ENCODE measurements at regions not wholly inside any gene's neighbourhood (a gene's known extent, or its start where the extent isn't known, plus 50 kb on each side); places are given as distances from the start of the nearest gene placed in this dataset.
A peak's percentile ranks its signal among the peaks of the same experiment; 100 is the strongest.

- Histone ChIP-seq H2AFZ (no peak overlapping the region; the same call in 1 of the 2 replicates), H4K20me1 (replicated peaks; ENCODE audit: insufficient read depth) (no peaks in the 10 kb centered on the region), H3K4me2 (no peak overlapping the region), H3K79me2 (replicated peaks; ENCODE audit: insufficient read depth) (no peaks in the 10 kb centered on the region), H3K9me2 (ENCODE audit: insufficient read depth) (0 out of 2 replicates have a peak, but pooled peaks cover 4% of the 10 kb centered on the region), H3F3A (replicated peaks; ENCODE audit: low read depth) (no peaks in the 10 kb centered on the region), H3K4me1 (ENCODE audit: insufficient read depth) (no peaks in the 10 kb centered on the region), H3K27ac (ENCODE audit: low read depth) (no peak overlapping the region), H3K4me3 (no peak overlapping the region), H3K27me3 (ENCODE audit: insufficient read depth) (no peaks in the 10 kb centered on the region), H3K36me3 (ENCODE audit: insufficient read depth) (no peaks in the 10 kb centered on the region)
- Mint-ChIP-seq H3K4me1 (peaks cover 7% of the 10 kb centered on the region; the same call in 2 of the 3 replicates), H3K36me3 (ENCODE audit: low read depth) (no peaks in the 10 kb centered on the region), H3K4me3 (no peak overlapping the region), H3K9me3 (peaks cover 3% of the 10 kb centered on the region; the same call in 2 of the 3 replicates), H3K27ac (no peak overlapping the region), H3K27me3 (ENCODE audit: insufficient read depth, low read depth, poor library complexity) (no peaks in the 10 kb centered on the region)
- ATAC-seq (no peak; the same call in 2 of the 3 replicates), DNase-seq (ENCODE audit: low spot score) (peak; percentile 3)
- no peak for TF ChIP-seq ZNF331 (CRISPR knock-in tag; IDR thresholded peaks at IDR 0.05; ENCODE audit: low read depth)
- TF ChIP-seq STAT1 (IDR thresholded peaks at IDR 0.05; ENCODE audit: unreplicated experiment), result no peak
- TF ChIP-seq, protein P1, sequence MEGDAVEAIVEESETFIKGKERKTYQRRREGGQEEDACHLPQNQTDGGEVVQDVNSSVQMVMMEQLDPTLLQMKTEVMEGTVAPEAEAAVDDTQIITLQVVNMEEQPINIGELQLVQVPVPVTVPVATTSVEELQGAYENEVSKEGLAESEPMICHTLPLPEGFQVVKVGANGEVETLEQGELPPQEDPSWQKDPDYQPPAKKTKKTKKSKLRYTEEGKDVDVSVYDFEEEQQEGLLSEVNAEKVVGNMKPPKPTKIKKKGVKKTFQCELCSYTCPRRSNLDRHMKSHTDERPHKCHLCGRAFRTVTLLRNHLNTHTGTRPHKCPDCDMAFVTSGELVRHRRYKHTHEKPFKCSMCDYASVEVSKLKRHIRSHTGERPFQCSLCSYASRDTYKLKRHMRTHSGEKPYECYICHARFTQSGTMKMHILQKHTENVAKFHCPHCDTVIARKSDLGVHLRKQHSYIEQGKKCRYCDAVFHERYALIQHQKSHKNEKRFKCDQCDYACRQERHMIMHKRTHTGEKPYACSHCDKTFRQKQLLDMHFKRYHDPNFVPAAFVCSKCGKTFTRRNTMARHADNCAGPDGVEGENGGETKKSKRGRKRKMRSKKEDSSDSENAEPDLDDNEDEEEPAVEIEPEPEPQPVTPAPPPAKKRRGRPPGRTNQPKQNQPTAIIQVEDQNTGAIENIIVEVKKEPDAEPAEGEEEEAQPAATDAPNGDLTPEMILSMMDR (conservative IDR thresholded peaks at IDR 0.05; ENCODE audit: low read depth in 2 of 2), result no peak
- TF ChIP-seq ETS1 (IDR thresholded peaks at IDR 0.05), result no peak
- no peak for TF ChIP-seq CREB1 (CRISPR knock-in tag; IDR thresholded peaks at IDR 0.05; ENCODE audit: low read depth)
- no peak for TF ChIP-seq REST (IDR thresholded peaks at IDR 0.05; ENCODE audit: unreplicated experiment)
- TF ChIP-seq, protein P2, sequence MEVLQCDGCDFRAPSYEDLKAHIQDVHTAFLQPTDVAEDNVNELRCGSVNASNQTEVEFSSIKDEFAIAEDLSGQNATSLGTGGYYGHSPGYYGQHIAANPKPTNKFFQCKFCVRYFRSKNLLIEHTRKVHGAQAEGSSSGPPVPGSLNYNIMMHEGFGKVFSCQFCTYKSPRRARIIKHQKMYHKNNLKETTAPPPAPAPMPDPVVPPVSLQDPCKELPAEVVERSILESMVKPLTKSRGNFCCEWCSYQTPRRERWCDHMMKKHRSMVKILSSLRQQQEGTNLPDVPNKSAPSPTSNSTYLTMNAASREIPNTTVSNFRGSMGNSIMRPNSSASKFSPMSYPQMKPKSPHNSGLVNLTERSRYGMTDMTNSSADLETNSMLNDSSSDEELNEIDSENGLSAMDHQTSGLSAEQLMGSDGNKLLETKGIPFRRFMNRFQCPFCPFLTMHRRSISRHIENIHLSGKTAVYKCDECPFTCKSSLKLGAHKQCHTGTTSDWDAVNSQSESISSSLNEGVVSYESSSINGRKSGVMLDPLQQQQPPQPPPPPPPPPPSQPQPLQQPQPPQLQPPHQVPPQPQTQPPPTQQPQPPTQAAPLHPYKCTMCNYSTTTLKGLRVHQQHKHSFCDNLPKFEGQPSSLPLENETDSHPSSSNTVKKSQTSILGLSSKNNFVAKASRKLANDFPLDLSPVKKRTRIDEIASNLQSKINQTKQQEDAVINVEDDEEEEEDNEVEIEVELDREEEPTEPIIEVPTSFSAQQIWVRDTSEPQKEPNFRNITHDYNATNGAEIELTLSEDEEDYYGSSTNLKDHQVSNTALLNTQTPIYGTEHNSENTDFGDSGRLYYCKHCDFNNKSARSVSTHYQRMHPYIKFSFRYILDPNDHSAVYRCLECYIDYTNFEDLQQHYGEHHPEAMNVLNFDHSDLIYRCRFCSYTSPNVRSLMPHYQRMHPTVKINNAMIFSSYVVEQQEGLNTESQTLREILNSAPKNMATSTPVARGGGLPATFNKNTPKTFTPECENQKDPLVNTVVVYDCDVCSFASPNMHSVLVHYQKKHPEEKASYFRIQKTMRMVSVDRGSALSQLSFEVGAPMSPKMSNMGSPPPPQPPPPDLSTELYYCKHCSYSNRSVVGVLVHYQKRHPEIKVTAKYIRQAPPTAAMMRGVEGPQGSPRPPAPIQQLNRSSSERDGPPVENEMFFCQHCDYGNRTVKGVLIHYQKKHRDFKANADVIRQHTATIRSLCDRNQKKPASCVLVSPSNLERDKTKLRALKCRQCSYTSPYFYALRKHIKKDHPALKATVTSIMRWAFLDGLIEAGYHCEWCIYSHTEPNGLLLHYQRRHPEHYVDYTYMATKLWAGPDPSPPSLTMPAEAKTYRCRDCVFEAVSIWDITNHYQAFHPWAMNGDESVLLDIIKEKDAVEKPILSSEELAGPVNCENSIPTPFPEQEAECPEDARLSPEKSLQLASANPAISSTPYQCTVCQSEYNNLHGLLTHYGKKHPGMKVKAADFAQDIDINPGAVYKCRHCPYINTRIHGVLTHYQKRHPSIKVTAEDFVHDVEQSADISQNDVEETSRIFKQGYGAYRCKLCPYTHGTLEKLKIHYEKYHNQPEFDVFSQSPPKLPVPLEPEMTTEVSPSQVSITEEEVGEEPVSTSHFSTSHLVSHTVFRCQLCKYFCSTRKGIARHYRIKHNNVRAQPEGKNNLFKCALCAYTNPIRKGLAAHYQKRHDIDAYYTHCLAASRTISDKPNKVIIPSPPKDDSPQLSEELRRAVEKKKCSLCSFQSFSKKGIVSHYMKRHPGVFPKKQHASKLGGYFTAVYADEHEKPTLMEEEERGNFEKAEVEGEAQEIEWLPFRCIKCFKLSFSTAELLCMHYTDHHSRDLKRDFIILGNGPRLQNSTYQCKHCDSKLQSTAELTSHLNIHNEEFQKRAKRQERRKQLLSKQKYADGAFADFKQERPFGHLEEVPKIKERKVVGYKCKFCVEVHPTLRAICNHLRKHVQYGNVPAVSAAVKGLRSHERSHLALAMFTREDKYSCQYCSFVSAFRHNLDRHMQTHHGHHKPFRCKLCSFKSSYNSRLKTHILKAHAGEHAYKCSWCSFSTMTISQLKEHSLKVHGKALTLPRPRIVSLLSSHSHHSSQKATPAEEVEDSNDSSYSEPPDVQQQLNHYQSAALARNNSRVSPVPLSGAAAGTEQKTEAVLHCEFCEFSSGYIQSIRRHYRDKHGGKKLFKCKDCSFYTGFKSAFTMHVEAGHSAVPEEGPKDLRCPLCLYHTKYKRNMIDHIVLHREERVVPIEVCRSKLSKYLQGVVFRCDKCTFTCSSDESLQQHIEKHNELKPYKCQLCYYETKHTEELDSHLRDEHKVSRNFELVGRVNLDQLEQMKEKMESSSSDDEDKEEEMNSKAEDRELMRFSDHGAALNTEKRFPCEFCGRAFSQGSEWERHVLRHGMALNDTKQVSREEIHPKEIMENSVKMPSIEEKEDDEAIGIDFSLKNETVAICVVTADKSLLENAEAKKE (CRISPR knock-in tag; IDR thresholded peaks at IDR 0.05), result no peak
- TF ChIP-seq POLR2AphosphoS5 (IDR thresholded peaks at IDR 0.05; ENCODE audit: low read depth), result no peak
- no peak for TF ChIP-seq JUNB (IDR thresholded peaks at IDR 0.05; ENCODE audit: unreplicated experiment)
Observed at GRCh38 chr12:92331383-92331782, 185.7 kb upstream of the BTG1 start.

Data from GM23338 (cell line).